ENCODE measurements at regions not wholly inside any gene's neighbourhood (a gene's known extent, or its start where the extent isn't known, plus 50 kb on each side); places are given as distances from the start of the nearest gene placed in this dataset.

GRCh38 chr13:44135566-44135965 is 238.1 kb upstream of the SERP2 start:
- no peak overlapping the region for H2BK12ac ChIP-seq (ENCODE audit: insufficient read length, low read depth, low read length)
- DNase-seq: no peak
- H3K23ac ChIP-seq (ENCODE audit: insufficient read length, low read depth, low read length): no peak overlapping the region
- no peak overlapping the region for H2BK15ac ChIP-seq (ENCODE audit: low read depth, low read length)
- no peak overlapping the region for H2BK5ac ChIP-seq (ENCODE audit: insufficient read length, low read length)
- H3K79me1 ChIP-seq (ENCODE audit: insufficient read depth, low read depth, low read length, poor library complexity, severe bottlenecking): no peaks in the 10 kb centered on the region
- H3K4me1 ChIP-seq (ENCODE audit: insufficient read depth, low read length): no peaks in the 10 kb centered on the region
- no peak for TF ChIP-seq CTCF (conservative IDR thresholded peaks at IDR 0.05)
- H2BK120ac ChIP-seq (ENCODE audit: low read depth, low read length, poor library complexity, severe bottlenecking): no peak overlapping the region
- H4K20me1 ChIP-seq (ENCODE audit: control insufficient read depth, insufficient read depth, insufficient read length): no peaks in the 10 kb centered on the region
- no peak overlapping the region for H3T11ph ChIP-seq (ENCODE audit: low read length)
- no peak overlapping the region for H3K14ac ChIP-seq (ENCODE audit: insufficient read depth, low read length)
- no peaks in the 10 kb centered on the region for H3K9me3 ChIP-seq (ENCODE audit: control insufficient read depth, low read depth, low read length)
- H3K56ac ChIP-seq (ENCODE audit: insufficient read length, low read depth, low read length): no peak overlapping the region
- no peaks in the 10 kb centered on the region for H3K23me2 ChIP-seq (ENCODE audit: insufficient read length, low read depth, low read length, poor library complexity, severe bottlenecking)
- H3K27me3 Mint-ChIP-seq (ENCODE audit: low read depth): peaks cover 8% of the 10 kb centered on the region; the same call in 1 of the 2 replicates
- no peak overlapping the region for H3K4me2 ChIP-seq (ENCODE audit: insufficient read depth, insufficient read length, low read length)
- H3K27ac Mint-ChIP-seq: no peak overlapping the region
- H3K27me3 ChIP-seq (ENCODE audit: insufficient read depth, low read length): no peaks in the 10 kb centered on the region
- no peaks in the 10 kb centered on the region for H3K79me2 ChIP-seq (ENCODE audit: insufficient read depth, low read length)
- H3K9ac ChIP-seq (ENCODE audit: extremely low read depth, insufficient read length, low read length): no peak overlapping the region
- WGBS (ENCODE audit: extremely low coverage, insufficient read length, low lambda C conversion rate): no CpG with 5 or more reads among the region's 1 CpG
- no peak overlapping the region for H4K8ac ChIP-seq (replicated peaks; ENCODE audit: insufficient read length, low read depth, low read length)
- no peaks in the 10 kb centered on the region for H3K36me3 Mint-ChIP-seq (ENCODE audit: insufficient read depth in 1 of 3, low read depth in 3 of 3)
- no peak overlapping the region for H3K4ac ChIP-seq (ENCODE audit: low read depth, low read length)
- H2BK20ac ChIP-seq (ENCODE audit: low read depth, low read length, poor library complexity, severe bottlenecking): no peak overlapping the region
- H4K5ac ChIP-seq (ENCODE audit: insufficient read length, low read depth, low read length): no peak overlapping the region
- no peak overlapping the region for H3K4me3 Mint-ChIP-seq
- H3K9me3 Mint-ChIP-seq: no peaks in the 10 kb centered on the region
- H2AFZ ChIP-seq (ENCODE audit: low read length): no peak overlapping the region
- H3K27ac ChIP-seq (ENCODE audit: insufficient read length, low read depth, low read length): no peak overlapping the region
- no peak overlapping the region for H4K91ac ChIP-seq (ENCODE audit: insufficient read length, low read depth, low read length)
- no peak overlapping the region for H2AK5ac ChIP-seq (ENCODE audit: insufficient read length, low read length)
- peaks cover 16 to 18% of the 10 kb centered on the region in 2 experiments for H3K4me1 Mint-ChIP-seq
- no peak overlapping the region for H3K18ac ChIP-seq (ENCODE audit: insufficient read length, low read depth, low read length)

All from H9 (cell line).